Ascending aorta (tissue), 2 donors: ENCODE measurements at regions not wholly inside any gene's neighbourhood (a gene's known extent, or its start where the extent isn't known, plus 50 kb on each side); places are given as distances from the start of the nearest gene placed in this dataset.

Source experiments
- DNase-seq, 2 donors: peaks; one replicate each; pipeline ENCODE4 v3.0.0-alpha.2; 2019; ENCODE audit warnings: low spot score in 2 of 2
- H3K27ac ChIP-seq, 2 donors: fragments of 200-600 bp; sonication (generic); one replicate each; pipeline ENCODE4 v1.5.1; 2016 to 2017; ENCODE audit warnings: mild to moderate bottlenecking in 1 of 2
- H3K27me3 ChIP-seq: fragments of 200-600 bp; sonication (generic); one replicate; pipeline ENCODE4 v1.5.1; 2017
- H3K36me3 ChIP-seq, 2 donors: fragments of 200-600 bp; sonication (generic); one replicate each; pipeline ENCODE4 v1.5.1; 2016
- H3K4me1 ChIP-seq, 2 donors: fragments of 200-600 bp; sonication (generic); one replicate each; pipeline ENCODE4 v1.5.1; 2016 to 2017; ENCODE audit warnings: mild to moderate bottlenecking in 1 of 2
- H3K4me3 ChIP-seq, 2 donors: fragments of 200-600 bp; sonication (generic); one replicate each; pipeline ENCODE4 v1.5.1; 2016 to 2017; ENCODE audit warnings: mild to moderate bottlenecking in 1 of 2
- H3K9me3 ChIP-seq, 2 donors: fragments of 200-600 bp; sonication (generic); one replicate each; pipeline ENCODE4 v1.5.1; 2016
- intact Hi-C: fragments of 100-400 bp; cut with DNase I; formaldehyde crosslinking; loops from one replicate; pipeline ENCODE4 v1.15.1; 2023
- TF ChIP-seq, protein P1 (sequence below), 3 experiments: fragments of 200-600 bp in 2 of 3; fragments of 450-650 bp in 1 of 3; sonication (generic) in 2 of 3; IDR thresholded peaks; one replicate each; pipeline ENCODE4 v1.5.1; 2016 to 2019; ENCODE audit warnings: antibody characterized with exemption in 3 of 3, mild to moderate bottlenecking in 1 of 3, moderate library complexity in 1 of 3

DNA sequence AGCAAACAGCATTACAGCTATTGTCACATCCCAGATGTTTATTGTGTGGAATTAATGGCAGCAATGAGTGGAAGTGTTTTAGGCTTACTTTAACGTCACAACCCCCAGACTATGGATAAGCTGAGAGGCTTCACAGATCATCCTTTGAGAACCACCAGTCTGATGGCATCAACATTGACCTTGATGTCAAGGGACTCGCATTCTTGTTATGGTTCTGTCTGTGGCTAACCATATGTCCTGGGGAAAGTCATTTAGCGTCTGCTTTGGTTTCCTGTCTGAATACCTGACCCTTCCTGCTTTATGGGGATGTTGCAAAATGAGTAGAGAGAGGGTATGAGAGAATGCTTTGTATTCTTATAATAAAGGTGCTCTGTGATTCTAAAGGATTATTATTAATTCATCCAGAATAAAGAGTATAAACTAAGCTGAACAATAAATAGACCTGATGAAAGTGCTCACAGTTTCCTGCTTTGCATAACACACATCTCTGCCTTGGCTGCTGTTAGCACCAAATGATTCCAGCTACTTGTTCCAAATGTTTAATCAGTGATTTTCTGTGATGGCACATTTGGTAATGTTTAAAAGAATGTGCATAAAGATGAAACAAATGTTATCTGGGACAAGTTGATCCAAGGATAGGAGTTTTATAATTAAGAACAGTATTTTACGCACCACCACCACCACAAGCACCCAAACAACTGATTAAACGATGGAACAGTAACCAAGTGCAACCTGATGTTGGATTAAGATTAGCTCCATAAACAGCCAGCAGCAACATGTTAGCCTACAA lies 116.9 kb upstream of the LRIG3 start:
- Histone ChIP-seq H3K4me3 (no peak overlapping the region), H3K27ac (no peak overlapping the region), H3K36me3 (no peaks in the 10 kb centered on the region), H3K4me1 (peaks cover 0 to 12% of the 10 kb centered on the region in 2 donors), H3K9me3 (no peaks in the 10 kb centered on the region), H3K27me3 (no peaks in the 10 kb centered on the region)
- TF ChIP-seq, protein P1, sequence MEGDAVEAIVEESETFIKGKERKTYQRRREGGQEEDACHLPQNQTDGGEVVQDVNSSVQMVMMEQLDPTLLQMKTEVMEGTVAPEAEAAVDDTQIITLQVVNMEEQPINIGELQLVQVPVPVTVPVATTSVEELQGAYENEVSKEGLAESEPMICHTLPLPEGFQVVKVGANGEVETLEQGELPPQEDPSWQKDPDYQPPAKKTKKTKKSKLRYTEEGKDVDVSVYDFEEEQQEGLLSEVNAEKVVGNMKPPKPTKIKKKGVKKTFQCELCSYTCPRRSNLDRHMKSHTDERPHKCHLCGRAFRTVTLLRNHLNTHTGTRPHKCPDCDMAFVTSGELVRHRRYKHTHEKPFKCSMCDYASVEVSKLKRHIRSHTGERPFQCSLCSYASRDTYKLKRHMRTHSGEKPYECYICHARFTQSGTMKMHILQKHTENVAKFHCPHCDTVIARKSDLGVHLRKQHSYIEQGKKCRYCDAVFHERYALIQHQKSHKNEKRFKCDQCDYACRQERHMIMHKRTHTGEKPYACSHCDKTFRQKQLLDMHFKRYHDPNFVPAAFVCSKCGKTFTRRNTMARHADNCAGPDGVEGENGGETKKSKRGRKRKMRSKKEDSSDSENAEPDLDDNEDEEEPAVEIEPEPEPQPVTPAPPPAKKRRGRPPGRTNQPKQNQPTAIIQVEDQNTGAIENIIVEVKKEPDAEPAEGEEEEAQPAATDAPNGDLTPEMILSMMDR (IDR thresholded peaks at IDR 0.05): no peak
- no peak for DNase-seq
- intact Hi-C loops: no loop called here

DNA sequence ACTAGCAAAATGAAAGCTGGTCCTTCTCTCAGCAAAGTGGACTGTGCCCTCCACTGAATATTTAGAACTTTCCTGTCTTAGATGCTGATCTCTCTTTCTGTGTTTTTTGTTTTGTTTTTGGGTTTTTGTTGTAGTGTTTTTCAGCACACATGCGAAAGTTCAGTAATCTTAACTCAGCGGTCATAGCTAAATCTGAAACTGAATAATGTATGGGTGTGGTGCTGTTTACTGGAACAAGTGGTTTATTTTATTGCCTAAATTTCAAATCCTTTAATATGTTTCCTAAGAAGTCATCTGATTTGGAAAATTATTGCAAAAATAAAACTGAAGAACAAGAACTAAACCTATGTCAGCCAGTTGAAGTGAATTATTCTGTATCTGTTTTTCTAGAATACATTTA lies 116.0 kb upstream of the LRIG3 start:
- DNase-seq: no peak
- no peaks in the 10 kb centered on the region for H3K9me3 ChIP-seq
- intact Hi-C loops: no loop called here
- H3K27me3 ChIP-seq: no peaks in the 10 kb centered on the region
- no peak overlapping the region for H3K4me3 ChIP-seq
- TF ChIP-seq, protein P1 (IDR thresholded peaks at IDR 0.05): no peak
- H3K27ac ChIP-seq: no peak overlapping the region
- H3K4me1 ChIP-seq: peaks cover 0 to 8% of the 10 kb centered on the region in 2 donors
- no peaks in the 10 kb centered on the region for H3K36me3 ChIP-seq

DNA sequence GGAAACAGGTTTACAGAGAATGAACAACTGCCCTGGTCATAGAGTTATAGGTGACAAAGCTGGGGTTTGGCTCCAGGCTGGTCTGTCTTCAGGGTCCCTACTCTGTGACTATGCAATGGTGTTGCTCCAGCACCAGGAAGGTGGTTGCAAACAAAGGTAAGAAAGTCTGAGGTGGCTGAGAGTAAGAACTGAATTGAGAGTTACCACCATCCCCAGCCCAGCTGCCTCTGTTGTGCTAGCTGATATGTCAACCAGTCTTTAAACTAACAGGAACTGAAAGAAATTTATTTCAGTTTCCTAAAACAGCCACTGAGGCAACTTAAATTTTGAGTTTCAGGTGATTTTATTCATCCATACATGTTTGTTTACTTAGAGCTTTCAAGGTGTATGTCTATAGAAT lies 111.0 kb upstream of the LRIG3 start:
- no peaks in the 10 kb centered on the region for H3K9me3 ChIP-seq
- DNase-seq: no peak
- intact Hi-C loops: no loop called here
- no peak overlapping the region for H3K4me3 ChIP-seq
- no peaks in the 10 kb centered on the region for H3K36me3 ChIP-seq
- TF ChIP-seq, protein P1 (IDR thresholded peaks at IDR 0.05): no peak
- H3K27ac ChIP-seq: no peak overlapping the region
- H3K27me3 ChIP-seq: no peaks in the 10 kb centered on the region
- no peaks in the 10 kb centered on the region for H3K4me1 ChIP-seq

DNA sequence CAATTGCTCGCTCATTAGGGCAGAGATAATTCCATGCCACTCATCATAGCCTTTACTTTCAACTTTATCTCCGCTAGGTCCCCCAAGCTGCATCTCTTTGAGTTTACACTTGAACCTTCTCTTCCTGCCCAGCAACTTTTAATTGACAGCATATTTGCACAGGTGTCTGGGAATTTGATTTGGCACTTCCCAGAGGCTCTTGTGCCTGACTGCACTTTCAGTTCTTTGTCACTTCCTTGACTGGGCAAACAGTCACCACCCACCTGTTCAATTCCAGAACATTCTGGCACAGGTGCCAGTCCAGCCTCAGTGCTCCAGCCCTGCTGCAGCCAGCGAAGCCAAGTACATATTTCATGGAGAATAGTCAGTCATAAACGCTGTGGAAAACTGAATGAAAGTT lies 110.1 kb upstream of the LRIG3 start:
- TF ChIP-seq, protein P1 (IDR thresholded peaks at IDR 0.05): no peak
- Histone ChIP-seq H3K4me1 (no peaks in the 10 kb centered on the region), H3K36me3 (no peaks in the 10 kb centered on the region), H3K27ac (no peak overlapping the region), H3K9me3 (no peaks in the 10 kb centered on the region), H3K27me3 (no peaks in the 10 kb centered on the region), H3K4me3 (no peak overlapping the region)
- DNase-seq: no peak
- intact Hi-C loops: no loop called here

DNA sequence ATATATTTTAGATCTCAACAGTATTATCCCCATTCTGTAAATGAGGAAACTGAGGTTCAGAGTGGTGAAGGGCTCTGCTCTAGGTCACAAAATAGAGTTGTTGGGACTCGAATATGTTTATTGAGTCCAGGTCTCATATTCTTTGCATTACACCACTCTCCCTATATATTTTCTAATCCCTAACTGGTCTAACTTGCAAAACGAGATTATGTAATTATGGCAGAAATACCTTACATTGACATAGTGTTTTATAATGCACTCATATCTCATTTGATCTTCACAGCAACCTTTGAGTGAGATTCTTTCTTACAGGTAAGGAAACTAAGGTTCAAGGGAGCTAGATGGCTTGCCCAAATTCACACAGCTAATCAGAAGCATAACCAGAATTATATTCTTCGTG lies 106.9 kb upstream of the LRIG3 start:
- H3K4me1 ChIP-seq: no peaks in the 10 kb centered on the region
- H3K36me3 ChIP-seq: no peaks in the 10 kb centered on the region
- no peak for DNase-seq
- H3K9me3 ChIP-seq: no peaks in the 10 kb centered on the region
- H3K27ac ChIP-seq: no peak overlapping the region
- TF ChIP-seq, protein P1 (IDR thresholded peaks at IDR 0.05): no peak
- intact Hi-C loops: no loop called here
- no peak overlapping the region for H3K4me3 ChIP-seq
- H3K27me3 ChIP-seq: no peaks in the 10 kb centered on the region
